ENCODE measurements at regions not wholly inside any gene's neighbourhood (a gene's known extent, or its start where the extent isn't known, plus 50 kb on each side); places are given as distances from the start of the nearest gene placed in this dataset.

- TF ChIP-seq, protein P1, sequence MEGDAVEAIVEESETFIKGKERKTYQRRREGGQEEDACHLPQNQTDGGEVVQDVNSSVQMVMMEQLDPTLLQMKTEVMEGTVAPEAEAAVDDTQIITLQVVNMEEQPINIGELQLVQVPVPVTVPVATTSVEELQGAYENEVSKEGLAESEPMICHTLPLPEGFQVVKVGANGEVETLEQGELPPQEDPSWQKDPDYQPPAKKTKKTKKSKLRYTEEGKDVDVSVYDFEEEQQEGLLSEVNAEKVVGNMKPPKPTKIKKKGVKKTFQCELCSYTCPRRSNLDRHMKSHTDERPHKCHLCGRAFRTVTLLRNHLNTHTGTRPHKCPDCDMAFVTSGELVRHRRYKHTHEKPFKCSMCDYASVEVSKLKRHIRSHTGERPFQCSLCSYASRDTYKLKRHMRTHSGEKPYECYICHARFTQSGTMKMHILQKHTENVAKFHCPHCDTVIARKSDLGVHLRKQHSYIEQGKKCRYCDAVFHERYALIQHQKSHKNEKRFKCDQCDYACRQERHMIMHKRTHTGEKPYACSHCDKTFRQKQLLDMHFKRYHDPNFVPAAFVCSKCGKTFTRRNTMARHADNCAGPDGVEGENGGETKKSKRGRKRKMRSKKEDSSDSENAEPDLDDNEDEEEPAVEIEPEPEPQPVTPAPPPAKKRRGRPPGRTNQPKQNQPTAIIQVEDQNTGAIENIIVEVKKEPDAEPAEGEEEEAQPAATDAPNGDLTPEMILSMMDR (IDR thresholded peaks at IDR 0.05; ENCODE audit: control extremely low read depth in 1 of 3, insufficient read depth in 1 of 3, low read depth in 1 of 3, low read length in 3 of 3), result no peak
- TF ChIP-seq SAP30 (IDR thresholded peaks at IDR 0.05; ENCODE audit: insufficient read depth, insufficient replicate concordance, low read length) (no peak), CTBP2 (IDR thresholded peaks at IDR 0.05; ENCODE audit: borderline replicate concordance, insufficient read depth, insufficient read length, low read length) (no peak), SP2 (IDR thresholded peaks at IDR 0.05; ENCODE audit: low read length) (no peak), KDM4A (IDR thresholded peaks at IDR 0.05; ENCODE audit: low read depth, low read length, severe bottlenecking) (no peak)
Measured at GRCh38 chr5:82549263-82549662, 271.1 kb upstream of the RPS23 start (continued).

All from H1 (cell line).